GM23248 (cell line): ENCODE measurements at regions not wholly inside any gene's neighbourhood (a gene's known extent, or its start where the extent isn't known, plus 50 kb on each side); places are given as distances from the start of the nearest gene placed in this dataset.

Source experiments
- DNase-seq: peaks from one replicate; pipeline ENCODE4 v3.0.0-alpha.2; 2015
- H2AFZ ChIP-seq: fragments of 200-600 bp; sonication (generic); 2 replicates; pipeline ENCODE4 v1.6.1; 2016; ENCODE audit warnings: antibody characterized with exemption
- H3F3A ChIP-seq: fragments of 200-600 bp; sonication (generic); 2 replicates; pipeline ENCODE4 v1.6.1; 2016; ENCODE audit warnings: mild to moderate bottlenecking, antibody characterized with exemption, mixed run types; ENCODE audit not compliant: insufficient read depth
- H3K27ac ChIP-seq: fragments of 200-600 bp; sonication (generic); 2 replicates; pipeline ENCODE4 v1.5.1; 2016; ENCODE audit warnings: mild to moderate bottlenecking
- H3K27me3 ChIP-seq: fragments of 200-600 bp; sonication (generic); replicated peaks from 2 replicates; pipeline ENCODE4 v1.6.1; 2016; ENCODE audit warnings: mild to moderate bottlenecking; ENCODE audit not compliant: insufficient read depth
- H3K36me3 ChIP-seq: fragments of 200-600 bp; sonication (generic); 2 replicates; pipeline ENCODE4 v1.6.1; 2016; ENCODE audit warnings: low read depth, mild to moderate bottlenecking
- H3K4me1 ChIP-seq: fragments of 200-600 bp; sonication (generic); 2 replicates; pipeline ENCODE4 v1.6.1; 2016; ENCODE audit warnings: mild to moderate bottlenecking; ENCODE audit not compliant: insufficient read depth
- H3K4me2 ChIP-seq: fragments of 200-600 bp; sonication (generic); one replicate; pipeline ENCODE4 v1.6.1; 2016; ENCODE audit warnings: mild to moderate bottlenecking; ENCODE audit not compliant: unreplicated experiment
- H3K4me3 ChIP-seq: fragments of 200-600 bp; sonication (generic); 2 replicates; pipeline ENCODE4 v1.5.1; 2016; ENCODE audit warnings: mild to moderate bottlenecking
- H3K79me2 ChIP-seq: fragments of 200-600 bp; sonication (generic); 2 replicates; pipeline ENCODE4 v1.6.1; 2016; ENCODE audit warnings: mild to moderate bottlenecking; ENCODE audit not compliant: insufficient read depth
- H3K9ac ChIP-seq: fragments of 200-600 bp; sonication (generic); 2 replicates; pipeline ENCODE4 v1.6.1; 2016; ENCODE audit warnings: mild to moderate bottlenecking
- H3K9me2 ChIP-seq: fragments of 200-600 bp; sonication (generic); 2 replicates; pipeline ENCODE4 v1.6.1; 2016; ENCODE audit warnings: mixed run types, mild to moderate bottlenecking, moderate library complexity; ENCODE audit not compliant: insufficient read depth
- H3K9me3 ChIP-seq: fragments of 200-600 bp; sonication (generic); one replicate; pipeline ENCODE4 v1.6.1; 2017; ENCODE audit warnings: low read depth
- H4K20me1 ChIP-seq: fragments of 200-600 bp; sonication (generic); 2 replicates; pipeline ENCODE4 v1.6.0; 2016; ENCODE audit not compliant: insufficient read depth
- EZH2 ChIP-seq: fragments of 200-600 bp; sonication (generic); IDR thresholded peaks from 2 replicates; pipeline ENCODE4 v1.6.1; 2018; ENCODE audit warnings: antibody characterized with exemption, mild to moderate bottlenecking; ENCODE audit not compliant: insufficient read depth, poor library complexity, severe bottlenecking
- EZH2phosphoT487 ChIP-seq: fragments of 200-600 bp; sonication (generic); IDR thresholded peaks from 2 replicates; pipeline ENCODE4 v1.6.1; 2018; ENCODE audit warnings: antibody characterized with exemption, moderate library complexity, mild to moderate bottlenecking, low read depth; ENCODE audit not compliant: insufficient read depth
- WGBS, 2 experiments: methylation state at CpG; one replicate each; pipeline ENCODE4 v1.1.6; 2015 to 2017; ENCODE audit warnings: low lambda C conversion rate in 2 of 2, low coverage in 1 of 2; ENCODE audit errors: missing lambda C conversion rate in 2 of 2; 5-methylcytosine and 5-hydroxymethylcytosine counted together
- in situ Hi-C: fragments of 300-500 bp; cut with MboI; formaldehyde crosslinking; loops from 2 replicates; pipeline ENCODE4 v1.15.0; 2020

DNA sequence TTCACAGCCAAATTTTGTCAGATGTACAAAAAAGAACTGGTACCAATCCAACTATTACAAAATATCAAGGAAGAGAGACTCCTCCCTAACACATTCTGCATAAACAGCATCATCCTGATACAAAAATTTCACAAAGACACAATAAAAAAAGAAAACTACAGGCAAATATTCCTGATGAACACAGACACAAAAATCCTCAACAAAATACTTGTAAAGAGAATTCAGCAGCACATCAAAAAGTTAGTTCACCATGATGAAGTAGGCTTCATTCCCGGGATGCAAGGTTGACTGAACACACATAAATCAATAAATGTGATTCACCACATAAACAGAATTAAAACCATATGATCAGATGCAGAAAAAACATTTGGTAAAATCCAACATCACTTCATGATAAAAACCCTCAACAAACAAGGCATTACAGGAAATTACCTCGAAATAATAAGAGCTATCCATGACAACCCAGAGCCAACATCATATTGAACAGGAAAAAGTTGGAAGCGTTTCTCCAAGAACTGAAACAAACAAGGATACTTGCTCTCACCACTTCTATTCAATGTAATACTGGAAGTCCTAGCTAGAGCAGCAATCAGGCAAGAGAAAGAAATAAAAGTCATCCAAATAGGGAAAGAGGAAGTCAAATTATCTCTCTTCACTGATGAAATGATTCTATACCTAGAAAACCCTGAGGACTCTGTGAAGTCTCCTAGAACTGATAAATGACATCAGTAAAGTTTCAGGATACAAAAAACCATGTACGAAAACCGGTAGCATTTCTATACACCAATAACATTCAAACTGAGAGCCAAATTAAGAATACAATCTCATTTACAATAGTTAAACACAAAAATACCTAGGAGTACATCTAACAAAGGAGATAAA, 223.1 kb downstream of the REEP3 start:
- Histone ChIP-seq H3F3A (peaks cover 19% of the 10 kb centered on the region), H3K36me3 (no peaks in the 10 kb centered on the region), H3K9me2 (no peaks in the 10 kb centered on the region), H3K4me2 (peak overlapping the region; percentile 11), H3K79me2 (no peaks in the 10 kb centered on the region), H3K4me1 (peaks cover 15% of the 10 kb centered on the region), H3K27me3 (no peaks in the 10 kb centered on the region), H3K27ac (peak overlapping the region; percentile 38), H3K9ac (no peak overlapping the region), H4K20me1 (no peaks in the 10 kb centered on the region), H3K9me3 (no peaks in the 10 kb centered on the region), H2AFZ (no peak overlapping the region), H3K4me3 (no peak overlapping the region)
- 40 to 42% methylated on average over 5 of the region's 5 CpGs for WGBS, 2 experiments
- DNase-seq = peak; percentile 73
- in situ Hi-C loops = no loop called here
- no peak for TF ChIP-seq EZH2
- no peak for TF ChIP-seq EZH2phosphoT487

DNA sequence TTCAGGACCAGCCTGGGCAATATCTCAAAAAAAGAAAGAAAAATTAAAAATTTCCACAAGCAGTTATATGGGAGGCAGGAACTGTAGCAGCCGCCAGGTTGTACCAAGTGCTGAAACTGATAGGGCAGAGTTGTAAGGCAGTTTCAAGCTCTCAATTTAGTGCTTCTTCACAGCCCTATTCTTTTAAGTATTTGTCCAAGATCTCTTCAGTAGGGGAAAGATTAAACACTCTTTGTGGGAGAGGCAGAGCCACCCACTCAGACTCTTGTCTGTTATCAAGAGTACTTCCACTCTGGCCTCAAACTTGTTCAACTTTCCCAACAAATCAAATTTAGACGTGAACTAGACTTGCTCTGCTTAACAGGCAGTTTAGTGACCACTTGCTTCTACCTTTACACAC, 228.7 kb downstream of the REEP3 start:
- in situ Hi-C loops = no loop called here
- no peak for DNase-seq
- no peaks in the 10 kb centered on the region for H3K36me3 ChIP-seq
- TF ChIP-seq EZH2 (no peak), EZH2phosphoT487 (no peak)
- no peak overlapping the region for H3K27ac ChIP-seq
- H3K27me3 ChIP-seq = no peaks in the 10 kb centered on the region
- H2AFZ ChIP-seq = no peak overlapping the region
- H3K79me2 ChIP-seq = no peaks in the 10 kb centered on the region
- H3K9me2 ChIP-seq = no peaks in the 10 kb centered on the region
- no peak overlapping the region for H3K4me3 ChIP-seq
- no peaks in the 10 kb centered on the region for H3K4me1 ChIP-seq
- no peaks in the 10 kb centered on the region for H3F3A ChIP-seq
- 82 to 86% methylated on average over 2 of the region's 2 CpGs for WGBS, 2 experiments
- H3K9me3 ChIP-seq = no peaks in the 10 kb centered on the region
- no peak overlapping the region for H3K9ac ChIP-seq
- no peaks in the 10 kb centered on the region for H4K20me1 ChIP-seq
- H3K4me2 ChIP-seq = no peak overlapping the region

DNA sequence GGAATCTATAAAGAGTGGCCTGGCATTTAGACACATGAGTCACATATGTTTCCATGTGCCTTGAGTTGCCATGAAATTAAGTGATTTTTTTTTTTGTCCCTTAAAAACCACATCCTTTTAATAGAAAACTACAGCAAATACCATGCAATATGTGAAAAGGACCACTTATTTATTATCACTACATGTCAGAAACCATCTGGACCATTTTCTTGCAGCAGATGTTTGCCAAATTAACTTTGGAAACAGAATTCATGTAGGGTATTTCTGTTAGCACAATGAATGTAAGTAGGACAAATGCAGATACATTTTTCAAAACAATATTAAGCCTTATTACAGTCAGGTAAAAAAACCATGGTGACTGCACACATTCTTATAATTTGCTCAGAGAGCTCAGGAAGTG, 230.6 kb downstream of the REEP3 start:
- in situ Hi-C loops = no loop called here
- TF ChIP-seq EZH2phosphoT487 (no peak), EZH2 (no peak)
- H3K79me2 ChIP-seq = no peaks in the 10 kb centered on the region
- H3K36me3 ChIP-seq = no peaks in the 10 kb centered on the region
- no peaks in the 10 kb centered on the region for H3K4me1 ChIP-seq
- H3K4me3 ChIP-seq = no peak overlapping the region
- H3K27ac ChIP-seq = no peak overlapping the region
- no peaks in the 10 kb centered on the region for H3K9me2 ChIP-seq
- no peaks in the 10 kb centered on the region for H3K27me3 ChIP-seq
- no peaks in the 10 kb centered on the region for H4K20me1 ChIP-seq
- H3F3A ChIP-seq = no peaks in the 10 kb centered on the region
- DNase-seq = peak; percentile 14
- H2AFZ ChIP-seq = no peak overlapping the region
- no peaks in the 10 kb centered on the region for H3K9me3 ChIP-seq
- H3K9ac ChIP-seq = no peak overlapping the region
- no peak overlapping the region for H3K4me2 ChIP-seq

DNA sequence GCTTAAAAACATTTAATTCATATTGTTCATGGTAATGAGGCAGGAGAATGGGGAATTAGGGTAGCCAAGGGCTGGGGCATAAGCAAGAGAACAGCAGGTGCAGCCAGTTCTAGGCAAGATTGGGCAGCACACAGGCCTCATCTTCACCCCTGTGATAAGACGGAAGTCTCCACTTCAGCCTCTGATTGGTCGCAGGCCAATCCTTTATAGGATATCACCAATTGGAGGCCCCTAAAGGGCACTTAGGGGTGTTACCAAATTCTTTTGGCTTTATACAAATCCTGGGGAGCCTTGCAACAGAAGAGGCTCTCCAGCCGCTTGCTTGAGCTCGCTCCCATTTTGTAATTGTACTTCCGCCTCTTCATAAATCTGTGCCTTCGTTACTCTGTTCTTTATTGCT, 231.1 kb downstream of the REEP3 start:
- H4K20me1 ChIP-seq = no peaks in the 10 kb centered on the region
- H3K4me1 ChIP-seq = no peaks in the 10 kb centered on the region
- no peak overlapping the region for H3K27ac ChIP-seq
- no peaks in the 10 kb centered on the region for H3K36me3 ChIP-seq
- no peak for TF ChIP-seq EZH2
- no peak for TF ChIP-seq EZH2phosphoT487
- H3K4me2 ChIP-seq = no peak overlapping the region
- DNase-seq = no peak
- no peak overlapping the region for H2AFZ ChIP-seq
- H3K9ac ChIP-seq = no peak overlapping the region
- WGBS, 2 experiments = 93 to 97% methylated on average over 6 of the region's 6 CpGs
- in situ Hi-C loops = no loop called here
- no peaks in the 10 kb centered on the region for H3K27me3 ChIP-seq
- no peak overlapping the region for H3K4me3 ChIP-seq
- no peaks in the 10 kb centered on the region for H3K79me2 ChIP-seq
- H3K9me3 ChIP-seq = no peaks in the 10 kb centered on the region
- no peaks in the 10 kb centered on the region for H3K9me2 ChIP-seq
- H3F3A ChIP-seq = no peaks in the 10 kb centered on the region
